T-cell (primary cell): ENCODE measurements at regions not wholly inside any gene's neighbourhood (a gene's known extent, or its start where the extent isn't known, plus 50 kb on each side); places are given as distances from the start of the nearest gene placed in this dataset.

Source experiments
- ATAC-seq, 4 experiments: fragments of 200-7000 bp in 3 of 4; fragments of 150-1000 bp in 1 of 4; cut with Tn5 transposase; replicated peaks in 1 of 4; 1 replicate in 3 of 4; 2 replicates in 1 of 4; pipeline ENCODE4 v1.10.0; 2021; ENCODE audit warnings: moderate library complexity in 3 of 4, mild to moderate bottlenecking in 2 of 4, moderate number of reproducible peaks in 1 of 4
- CTCF ChIA-PET, 2 donors: fragments of 300-600 bp; sonication (Branson Sonifier 250); formaldehyde crosslinking; loops; one replicate each; lab custom pipeline; 2022; ENCODE audit warnings: antibody characterized with exemption in 2 of 2; lab: Charles Lee
- POLR2A ChIA-PET, 2 donors: fragments of 300-600 bp; sonication (Branson Sonifier 250); formaldehyde crosslinking; loops; one replicate each; lab custom pipeline; 2022; ENCODE audit warnings: antibody characterized with exemption in 2 of 2; lab: Charles Lee
- DNase-seq, 35 experiments: peaks; one replicate each; pipeline versions ENCODE4 v3.0.0 to v3.0.0-alpha.2; 2013 to 2023
- H3K27ac ChIP-seq: one replicate; pipeline ENCODE4 v1.5.1; 2013; ENCODE audit warnings: low read length
- H3K27me3 ChIP-seq, 2 experiments: replicated peaks in 1 of 2; 1 replicate in 1 of 2; 2 replicates in 1 of 2; pipeline versions ENCODE4 v1.6.1 to v1.7.0; 2013; ENCODE audit warnings: low read length in 1 of 2, mixed read lengths in 1 of 2; ENCODE audit not compliant: control insufficient read depth in 2 of 2, insufficient read depth in 2 of 2; ENCODE audit errors: extremely low read depth in 1 of 2
- H3K36me3 ChIP-seq, 2 donors: 1 replicate in 1 of 2; 2 replicates in 1 of 2; pipeline versions ENCODE4 v1.6.1 to v1.7.0; 2013; ENCODE audit warnings: low read length in 1 of 2; ENCODE audit not compliant: control insufficient read depth in 2 of 2, insufficient read depth in 1 of 2; ENCODE audit errors: extremely low read depth in 1 of 2
- H3K4me1 ChIP-seq, 2 experiments: 1 replicate in 1 of 2; 2 replicates in 1 of 2; pipeline versions ENCODE4 v1.6.1 to v1.7.0; 2013; ENCODE audit warnings: low read length in 2 of 2, mixed read lengths in 1 of 2; ENCODE audit not compliant: insufficient read depth in 2 of 2, control insufficient read depth in 1 of 2; ENCODE audit errors: extremely low read depth in 1 of 2
- H3K4me3 ChIP-seq, 2 donors: 1 replicate in 1 of 2; 2 replicates in 1 of 2; pipeline versions ENCODE4 v1.5.1 to v1.7.0; 2013; ENCODE audit warnings: mild to moderate bottlenecking in 2 of 2, low read length in 1 of 2, moderate library complexity in 1 of 2; ENCODE audit not compliant: control insufficient read depth in 1 of 2; ENCODE audit errors: extremely low read depth in 1 of 2
- H3K9me3 ChIP-seq: 2 replicates; pipeline ENCODE4 v1.7.0; 2013
- H3K27ac Mint-ChIP-seq, 2 donors: one replicate each; pipeline ENCODE4 v1.8.0; 2020 to 2021; ENCODE audit warnings: mild to moderate bottlenecking in 2 of 2, mixed read lengths in 2 of 2
- H3K27me3 Mint-ChIP-seq, 2 donors: one replicate each; pipeline ENCODE4 v1.8.0; 2021 to 2022; ENCODE audit warnings: mixed read lengths in 2 of 2
- H3K36me3 Mint-ChIP-seq: one replicate; pipeline ENCODE4 v1.8.0; 2021; ENCODE audit warnings: mixed read lengths
- H3K4me1 Mint-ChIP-seq, 3 donors: one replicate each; pipeline ENCODE4 v1.8.0; 2020 to 2022; ENCODE audit warnings: mixed read lengths in 3 of 3, mild to moderate bottlenecking in 1 of 3
- H3K4me3 Mint-ChIP-seq, 3 donors: one replicate each; pipeline ENCODE4 v1.8.0; 2020 to 2022; ENCODE audit warnings: mild to moderate bottlenecking in 3 of 3, mixed read lengths in 3 of 3, moderate library complexity in 3 of 3
- H3K9me3 Mint-ChIP-seq, 3 donors: one replicate each; pipeline ENCODE4 v1.8.0; 2020 to 2022; ENCODE audit warnings: mixed read lengths in 3 of 3
- WGBS: methylation state at CpG from one replicate; pipeline ENCODE4 v1.1.5; 2013; ENCODE audit warnings: missing lambda C conversion rate; ENCODE audit not compliant: insufficient coverage; 5-methylcytosine and 5-hydroxymethylcytosine counted together

GRCh38 chr6:144756469-144756868 lies 471.3 kb downstream of the UTRN start:
- no CpG with 5 or more reads among the region's 2 CpGs for WGBS
- Mint-ChIP-seq H3K27ac (no peak overlapping the region), H3K4me3 (no peak overlapping the region), H3K4me1 (peaks cover 0 to 3% (median 0%) of the 10 kb centered on the region in 3 donors), H3K27me3 (no peaks in the 10 kb centered on the region), H3K36me3 (peaks cover 47% of the 10 kb centered on the region), H3K9me3 (no peaks in the 10 kb centered on the region)
- ChIA-PET CTCF (interaction anchor here in 1 of 2 donors (0.6 kb wide), 1 partner anchor 11 kb away, joined by 3 read pairs; no protein-coding TSS in a partner anchor), POLR2A (no interaction called here)
- DNase-seq: no peak
- H3K4me1 ChIP-seq: no peaks in the 10 kb centered on the region
- no peak overlapping the region for H3K27ac ChIP-seq
- no peak for ATAC-seq
- H3K9me3 ChIP-seq: no peaks in the 10 kb centered on the region
- no peak overlapping the region for H3K4me3 ChIP-seq
- H3K36me3 ChIP-seq: peaks cover 0 to 45% of the 10 kb centered on the region in 2 donors
- no peaks in the 10 kb centered on the region for H3K27me3 ChIP-seq

- Mint-ChIP-seq H3K4me1 (peaks cover 0 to 3% (median 0%) of the 10 kb centered on the region in 3 donors), H3K27me3 (no peaks in the 10 kb centered on the region), H3K9me3 (no peaks in the 10 kb centered on the region), H3K4me3 (no peak overlapping the region), H3K27ac (no peak overlapping the region), H3K36me3 (peaks cover 54% of the 10 kb centered on the region)
- ATAC-seq: no peak
- DNase-seq: no peak
- H3K4me3 ChIP-seq: no peak overlapping the region
- POLR2A ChIA-PET: no interaction called here
- whole genome bisulfite sequencing: no CpG with 5 or more reads among the region's 3 CpGs
- H3K36me3 ChIP-seq: peaks cover 0 to 44% of the 10 kb centered on the region in 2 donors
- CTCF ChIA-PET: interaction anchor here in 1 of 2 donors (0.6 kb wide), 1 partner anchor 12 kb away, joined by 3 read pairs; no protein-coding TSS in a partner anchor
- no peaks in the 10 kb centered on the region for H3K27me3 ChIP-seq
- no peak overlapping the region for H3K27ac ChIP-seq
- no peaks in the 10 kb centered on the region for H3K4me1 ChIP-seq
- no peaks in the 10 kb centered on the region for H3K9me3 ChIP-seq
Observed at GRCh38 chr6:144757299-144757698, 472.2 kb downstream of the UTRN start.

- Histone ChIP-seq H3K4me1 (no peaks in the 10 kb centered on the region), H3K36me3 (peaks cover 0 to 47% of the 10 kb centered on the region in 2 donors), H3K9me3 (no peaks in the 10 kb centered on the region), H3K4me3 (no peak overlapping the region), H3K27me3 (no peaks in the 10 kb centered on the region), H3K27ac (no peak overlapping the region)
- ChIA-PET CTCF (no interaction called here), POLR2A (no interaction called here)
- Mint-ChIP-seq H3K4me1 (peaks cover 0 to 2% (median 0%) of the 10 kb centered on the region in 3 donors), H3K36me3 (peaks cover 55% of the 10 kb centered on the region), H3K4me3 (no peak overlapping the region), H3K27ac (no peak overlapping the region), H3K27me3 (no peaks in the 10 kb centered on the region), H3K9me3 (no peaks in the 10 kb centered on the region)
- ATAC-seq (no peak), DNase-seq (no peak)
- no CpG with 5 or more reads among the region's 3 CpGs for WGBS
Observed at GRCh38 chr6:144757730-144758129, 472.6 kb downstream of the UTRN start.

GRCh38 chr6:144758602-144759001 lies 473.5 kb downstream of the UTRN start:
- Histone ChIP-seq H3K4me1 (no peaks in the 10 kb centered on the region), H3K27ac (no peak overlapping the region), H3K27me3 (no peaks in the 10 kb centered on the region), H3K36me3 (peaks cover 0 to 42% of the 10 kb centered on the region in 2 donors), H3K9me3 (no peaks in the 10 kb centered on the region), H3K4me3 (no peak overlapping the region)
- H3K4me3 Mint-ChIP-seq: no peak overlapping the region
- H3K9me3 Mint-ChIP-seq: no peaks in the 10 kb centered on the region
- POLR2A ChIA-PET: no interaction called here
- H3K27ac Mint-ChIP-seq: no peak overlapping the region
- peaks cover 55% of the 10 kb centered on the region for H3K36me3 Mint-ChIP-seq
- no CpG with 5 or more reads among the region's 3 CpGs for WGBS
- H3K27me3 Mint-ChIP-seq: no peaks in the 10 kb centered on the region
- no peak for DNase-seq
- no peak for ATAC-seq
- CTCF ChIA-PET: no interaction called here
- H3K4me1 Mint-ChIP-seq: peaks cover 0 to 2% (median 0%) of the 10 kb centered on the region in 3 donors

GRCh38 chr6:144762469-144762868 lies 477.3 kb downstream of the UTRN start:
- Mint-ChIP-seq H3K36me3 (peaks cover 57% of the 10 kb centered on the region), H3K27me3 (no peaks in the 10 kb centered on the region), H3K27ac (no peak overlapping the region), H3K9me3 (no peaks in the 10 kb centered on the region), H3K4me3 (no peak overlapping the region), H3K4me1 (peaks cover 3 to 14% (median 6%) of the 10 kb centered on the region in 3 donors)
- Histone ChIP-seq H3K4me3 (no peak overlapping the region), H3K36me3 (peaks cover 2 to 34% of the 10 kb centered on the region in 2 donors), H3K4me1 (no peaks in the 10 kb centered on the region), H3K27me3 (no peaks in the 10 kb centered on the region), H3K27ac (no peak overlapping the region), H3K9me3 (no peaks in the 10 kb centered on the region)
- POLR2A ChIA-PET: no interaction called here
- CTCF ChIA-PET: interaction anchor here in 1 of 2 donors (0.5 kb wide), 1 partner anchor 146 kb away, joined by 3 read pairs; no protein-coding TSS in a partner anchor
- no peak for DNase-seq
- no peak for ATAC-seq
- WGBS: no CpG with 5 or more reads among the region's 3 CpGs

GRCh38 chr6:144767051-144767450 lies 481.9 kb downstream of the UTRN start:
- ChIA-PET POLR2A (no interaction called here), CTCF (interaction anchor here in 1 of 2 donors (0.6 kb wide), 1 partner anchor 62 kb away, joined by 3 read pairs; no protein-coding TSS in a partner anchor)
- no peaks in the 10 kb centered on the region for H3K4me1 ChIP-seq
- no peak overlapping the region for H3K4me3 ChIP-seq
- H3K27me3 ChIP-seq: no peaks in the 10 kb centered on the region
- H3K9me3 Mint-ChIP-seq: no peaks in the 10 kb centered on the region
- H3K36me3 Mint-ChIP-seq: peaks cover 52% of the 10 kb centered on the region
- H3K27me3 Mint-ChIP-seq: no peaks in the 10 kb centered on the region
- H3K9me3 ChIP-seq: no peaks in the 10 kb centered on the region
- ATAC-seq: no peak
- peaks cover 2 to 23% of the 10 kb centered on the region in 2 donors for H3K36me3 ChIP-seq
- no peak for DNase-seq
- WGBS: 100% methylated on average over 1 of the region's 1 CpG
- H3K27ac ChIP-seq: no peak overlapping the region
- peaks cover 3 to 14% (median 4%) of the 10 kb centered on the region in 3 donors for H3K4me1 Mint-ChIP-seq
- H3K27ac Mint-ChIP-seq: peak overlapping the region in 1 of 2 donors; percentile 1
- no peak overlapping the region for H3K4me3 Mint-ChIP-seq
